Breast epithelium (tissue), 3 donors: ENCODE measurements at regions not wholly inside any gene's neighbourhood (a gene's known extent, or its start where the extent isn't known, plus 50 kb on each side); places are given as distances from the start of the nearest gene placed in this dataset.

ENCODE experiments used
- CTCF ChIP-seq, 3 donors: fragments of 450-650 bp; IDR thresholded peaks; one replicate each; pipeline ENCODE4 v1.5.1; 2016 to 2017; ENCODE audit warnings: antibody characterized with exemption in 3 of 3, mild to moderate bottlenecking in 3 of 3, moderate library complexity in 3 of 3
- POLR2A ChIP-seq: fragments of 450-650 bp; IDR thresholded peaks from one replicate; pipeline ENCODE4 v1.6.1; 2016; ENCODE audit warnings: antibody characterized with exemption, mild to moderate bottlenecking, moderate library complexity
- POLR2AphosphoS5 ChIP-seq, 3 donors: sonication (generic); formaldehyde crosslinking; IDR thresholded peaks; one replicate each; pipeline ENCODE4 v1.6.1; 2017; ENCODE audit warnings: antibody characterized with exemption in 3 of 3

GRCh38 chr14:105783707-105784106, 257.3 kb downstream of the TMEM121 start:
- TF ChIP-seq POLR2A (no peak), CTCF (IDR thresholded peaks at IDR 0.05) (no peak), POLR2AphosphoS5 (IDR thresholded peaks at IDR 0.05) (no peak)
